ENCODE measurements at regions not wholly inside any gene's neighbourhood (a gene's known extent, or its start where the extent isn't known, plus 50 kb on each side); places are given as distances from the start of the nearest gene placed in this dataset.

GRCh38 chr19:28985201-28985600, 227.8 kb downstream of the UQCRFS1 start:
- TF ChIP-seq CTCF (IDR thresholded peaks at IDR 0.05), result no peak
- TF ChIP-seq POLR2A (IDR thresholded peaks at IDR 0.05), result no peak

All from heart left ventricle (tissue), 13 donors.